ENCODE measurements at regions not wholly inside any gene's neighbourhood (a gene's known extent, or its start where the extent isn't known, plus 50 kb on each side); places are given as distances from the start of the nearest gene placed in this dataset.
"Not testable (repeated sequence)": the region's sequence is repeated elsewhere in the genome, so short reads cannot be mapped to it uniquely, and the experiment has no call there.

DNA sequence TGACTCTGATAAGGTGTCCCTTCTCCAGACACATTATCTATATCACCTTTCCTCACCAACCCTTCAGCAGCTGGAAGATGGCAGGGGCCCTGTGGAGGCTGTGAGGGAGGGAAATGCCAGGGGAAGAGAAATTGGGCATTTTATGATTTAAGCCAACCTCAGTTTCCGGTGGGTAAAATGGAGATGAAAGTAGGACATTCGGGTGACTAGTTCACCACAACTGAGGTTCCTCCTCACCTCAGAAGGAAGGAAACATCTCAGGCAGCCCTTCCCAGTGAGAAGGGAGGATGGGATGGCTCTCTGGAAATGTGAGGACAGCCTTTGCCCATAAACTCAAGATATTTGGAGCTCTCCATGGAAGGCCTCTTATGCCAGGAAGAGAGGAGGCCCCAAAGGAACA is 251.5 kb downstream of the MID1IP1 start:
- no peak for DNase-seq

DNA sequence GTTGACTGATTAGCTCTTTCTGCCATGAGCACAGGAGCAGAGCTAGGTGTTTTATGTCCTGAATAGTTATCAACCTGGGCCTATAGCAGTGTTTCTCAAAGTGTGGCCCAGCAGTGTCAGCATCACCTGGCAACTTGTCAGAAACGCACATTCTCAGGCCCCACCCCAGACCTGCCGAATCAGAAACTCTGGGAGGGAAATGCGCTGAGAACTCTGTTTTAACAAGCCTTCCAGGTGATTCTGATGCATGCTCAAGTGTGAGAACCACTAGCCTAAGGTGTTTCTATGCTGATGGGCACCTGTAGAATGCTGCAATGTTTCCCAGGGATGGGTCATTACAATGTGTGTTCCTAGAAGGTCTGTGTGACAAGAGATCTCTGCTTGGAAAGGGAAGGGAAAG is 257.5 kb downstream of the MID1IP1 start:
- no peak for DNase-seq

DNA sequence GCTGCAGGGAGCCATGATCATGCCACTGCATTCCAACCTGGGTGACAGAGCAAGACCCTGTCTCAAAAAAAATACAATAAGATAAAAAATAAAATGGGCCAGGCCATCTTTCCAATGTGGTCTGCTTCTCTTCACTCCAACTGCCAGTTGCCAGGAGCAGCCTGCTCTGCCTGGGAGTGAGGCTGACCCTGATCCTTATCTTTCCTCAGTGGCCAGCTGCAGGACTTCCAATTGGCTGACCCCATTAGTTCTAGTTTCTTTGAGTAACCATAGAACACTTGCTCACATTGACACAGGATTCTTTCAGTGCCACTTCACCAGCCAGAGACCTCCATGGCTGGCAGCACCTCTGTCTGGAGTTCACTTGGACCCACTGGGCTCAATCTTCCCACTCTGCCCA is 258.6 kb downstream of the MID1IP1 start:
- DNase-seq = no peak

DNA sequence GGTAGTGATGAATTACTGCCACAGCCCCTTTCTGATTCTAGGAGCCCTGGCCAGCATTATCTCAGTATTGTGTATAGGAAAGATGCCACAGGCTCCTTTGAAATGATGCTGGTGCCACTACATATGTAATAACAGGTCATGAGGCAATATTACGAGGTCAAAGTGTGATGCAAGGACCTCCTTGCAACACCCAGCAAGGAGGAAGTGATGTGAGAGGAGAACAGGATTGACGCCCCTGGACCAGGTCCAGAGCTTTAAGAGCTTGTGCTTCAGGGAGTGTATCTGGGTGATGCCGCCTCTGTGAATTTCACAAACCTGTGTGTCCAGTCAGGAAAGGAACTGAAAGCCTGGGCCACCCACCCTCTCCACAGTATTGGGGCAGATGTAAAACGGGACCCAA is 261.8 kb downstream of the MID1IP1 start:
- DNase-seq = peak in 1 of 3 experiments; percentile 24

DNA sequence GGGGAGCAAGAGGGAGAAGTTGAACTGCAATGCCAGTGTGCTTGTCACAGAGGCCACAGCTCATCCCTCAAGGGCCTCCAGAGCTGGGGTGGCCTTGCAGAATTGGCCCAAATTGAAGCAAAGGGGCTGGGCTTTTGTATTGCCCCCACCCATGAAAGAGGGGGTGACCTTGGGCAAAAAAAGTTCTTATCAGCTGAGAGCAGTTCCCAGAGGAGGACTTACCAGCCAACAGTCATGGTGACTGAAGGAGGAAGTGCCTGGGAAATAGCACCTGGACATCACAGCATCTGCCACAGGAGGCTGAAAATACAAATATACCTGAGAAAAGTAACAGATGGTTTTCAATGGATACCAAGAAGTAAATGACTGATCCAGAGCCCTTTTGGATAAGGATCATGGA is 262.4 kb downstream of the MID1IP1 start:
- DNase-seq = no peak

DNA sequence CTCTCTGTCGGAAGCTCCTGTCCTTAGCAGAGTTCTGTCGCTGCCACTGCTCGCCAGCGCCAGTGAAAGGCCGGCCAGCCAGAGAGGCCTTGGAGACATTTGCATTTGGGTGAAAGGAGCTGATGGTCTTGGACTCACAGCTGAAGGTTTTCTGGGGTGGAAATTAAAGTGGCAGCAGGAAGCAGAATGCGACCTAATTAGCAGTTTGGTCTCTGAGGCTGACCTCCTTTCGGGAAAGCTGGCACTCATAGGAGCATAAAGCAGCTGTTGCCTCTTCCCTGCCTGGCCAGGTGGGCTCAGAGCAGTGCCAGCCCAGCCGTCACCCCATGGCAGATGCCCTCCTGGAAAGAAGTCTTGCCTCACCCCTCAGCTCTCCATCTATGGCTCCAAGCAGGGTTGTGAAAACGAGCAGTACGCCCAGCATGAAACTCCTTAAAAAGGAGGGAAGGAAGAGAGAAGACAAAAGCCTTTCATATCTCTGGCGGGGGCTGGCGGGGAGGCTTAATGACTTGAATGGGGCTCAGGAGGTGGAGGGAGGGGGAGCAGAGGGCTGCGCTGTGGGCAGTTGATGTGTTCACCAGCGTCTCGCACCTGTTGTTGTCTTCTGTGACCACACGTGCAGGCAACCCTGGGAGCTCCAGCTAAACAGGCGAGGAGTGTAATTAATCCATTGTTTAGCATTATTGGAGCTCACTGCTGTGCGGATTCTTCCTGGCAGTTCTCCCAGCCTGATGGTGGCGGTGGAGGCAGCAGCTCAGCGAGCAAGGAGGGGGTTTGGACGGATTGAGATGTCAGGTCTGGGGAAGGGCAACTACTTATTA is 264.0 kb downstream of the MID1IP1 start:
- peak; percentile 22 to 100 (median 96) for DNase-seq

DNA sequence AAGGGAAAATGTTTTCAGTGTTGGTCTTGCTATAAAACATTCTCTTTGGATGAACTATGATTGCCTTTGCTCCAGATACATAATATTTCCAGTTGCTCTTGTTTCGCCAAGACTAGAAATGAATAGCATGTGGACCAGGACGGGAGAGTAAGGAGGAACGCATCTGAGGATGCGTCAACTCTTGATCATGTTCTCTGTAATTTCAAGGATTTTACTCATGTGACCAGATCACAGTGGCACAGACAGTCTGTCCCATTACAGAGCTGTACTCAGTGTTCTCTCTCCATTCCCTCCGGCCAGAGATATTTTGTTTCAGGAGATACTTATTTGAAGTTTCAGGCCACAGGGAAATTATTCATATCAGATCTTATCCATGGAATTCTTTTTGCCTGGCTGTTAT is 266.6 kb downstream of the MID1IP1 start:
- no peak for DNase-seq

DNA sequence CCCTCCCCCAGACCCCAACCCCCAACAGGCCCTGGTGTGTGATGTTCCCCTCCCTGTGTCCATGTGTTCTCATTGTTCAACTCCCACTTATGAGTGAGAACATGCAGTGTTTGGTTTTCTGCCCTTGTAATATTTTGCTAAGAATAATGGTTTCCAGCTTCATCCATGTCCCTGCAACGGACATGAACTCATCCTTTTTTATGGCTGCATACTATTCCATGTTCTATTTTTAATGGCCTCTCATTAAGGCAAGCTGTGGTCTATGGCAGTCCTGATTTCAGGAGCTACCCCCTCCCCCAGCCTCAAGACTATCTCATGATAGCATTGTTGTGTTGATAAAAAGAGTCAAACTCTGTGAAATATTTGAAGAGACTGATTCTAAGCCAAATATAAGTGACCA is 267.4 kb downstream of the MID1IP1 start:
- DNase-seq = not testable (repeated sequence)

DNA sequence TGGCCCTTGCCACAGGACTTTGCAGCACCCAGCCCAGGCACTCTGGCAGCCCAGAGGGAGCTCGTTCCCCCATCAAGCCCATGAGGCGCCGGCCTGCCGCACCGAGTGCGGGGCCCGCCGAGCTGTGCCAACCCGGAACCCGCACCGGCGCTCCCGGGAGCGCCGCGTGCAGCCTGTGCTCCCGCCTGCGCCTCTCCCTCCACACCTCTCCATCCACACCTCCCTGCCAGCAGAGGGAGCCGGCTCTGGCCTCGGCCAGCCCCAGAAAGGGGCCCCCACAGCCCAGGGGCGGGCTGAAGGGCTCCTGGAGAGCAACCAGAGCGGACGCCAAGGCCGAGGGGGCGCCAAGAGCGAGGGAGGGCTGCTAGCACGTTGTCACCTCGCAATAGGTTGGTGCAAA is 268.8 kb downstream of the MID1IP1 start:
- DNase-seq = no peak

DNA sequence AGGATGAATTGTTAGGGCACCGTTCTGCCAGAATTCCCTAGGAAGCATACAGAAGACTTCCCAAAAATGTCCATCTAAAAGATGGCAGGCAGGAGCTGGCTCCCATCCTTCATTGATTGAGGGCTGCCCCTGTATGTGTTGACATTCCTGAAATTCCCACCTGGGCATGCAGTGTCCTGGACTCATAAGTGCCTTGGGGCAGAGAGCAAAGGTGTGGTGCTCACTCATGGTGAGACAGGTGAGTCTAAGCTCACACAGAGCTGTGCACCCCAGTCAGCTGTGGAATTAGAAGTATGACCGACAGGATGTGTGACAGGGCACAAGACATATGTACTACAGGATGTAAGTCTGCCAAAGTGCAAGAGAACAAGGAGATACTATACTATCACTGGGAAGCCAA is 271.9 kb downstream of the MID1IP1 start:
- DNase-seq = no peak

DNA sequence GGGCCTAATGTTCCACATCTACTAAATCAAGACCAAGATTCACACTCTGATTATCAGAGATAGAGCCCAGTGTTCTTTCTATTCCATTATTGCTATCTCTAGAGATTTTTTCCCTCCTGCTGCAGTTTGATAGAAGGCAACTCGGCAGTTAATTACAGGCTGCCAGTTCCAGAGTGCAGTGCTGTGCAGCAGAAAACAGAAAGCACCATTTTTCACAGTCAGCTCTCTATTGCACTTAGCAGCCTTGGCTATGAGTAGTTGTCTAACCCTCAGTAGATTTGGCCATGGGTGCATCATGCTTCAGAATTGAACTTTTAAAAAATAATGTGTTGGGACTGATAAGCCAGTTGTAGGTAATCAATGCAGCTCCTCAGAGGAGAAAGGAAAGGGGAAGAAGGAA is 295.3 kb downstream of the MID1IP1 start:
- DNase-seq = peak in 2 of 3 experiments; percentile 52 to 76

DNA sequence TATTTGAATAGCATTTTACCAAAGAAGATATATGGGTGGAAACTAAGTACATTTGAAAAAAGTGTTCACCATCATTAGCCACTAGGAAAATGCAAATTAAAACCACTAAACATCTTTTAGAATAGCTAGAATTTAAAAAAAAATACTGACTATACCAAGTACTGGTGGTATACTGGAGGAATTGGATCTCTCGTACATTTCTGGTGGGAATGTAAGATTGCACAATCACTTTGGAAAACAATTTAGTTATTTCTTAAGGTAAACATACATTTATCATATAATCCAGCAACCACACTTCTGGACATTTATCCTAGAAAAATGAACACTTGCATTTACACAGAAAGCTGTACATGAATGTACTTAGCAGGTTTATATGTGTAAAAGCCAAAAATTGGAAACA is 303.5 kb downstream of the MID1IP1 start:
- DNase-seq = no peak

DNA sequence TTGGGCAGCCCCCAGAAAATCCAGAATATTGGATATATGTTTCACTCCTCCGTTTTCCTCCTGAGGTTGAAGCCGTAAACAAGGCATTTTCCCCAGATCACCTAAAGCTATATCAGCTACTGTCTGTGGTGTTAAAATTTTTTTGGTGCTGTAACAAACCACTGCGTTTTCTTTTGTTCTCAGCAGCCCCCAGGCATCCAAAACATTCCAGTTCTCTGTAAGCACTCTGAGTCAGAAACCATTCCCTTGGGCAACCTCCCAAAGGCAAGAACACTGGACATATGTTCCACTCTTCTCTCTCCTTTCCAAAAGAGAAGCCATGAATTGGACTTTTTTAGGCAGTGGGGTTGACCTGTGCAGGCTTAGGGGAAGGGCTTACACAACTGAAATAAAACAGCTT is 310.9 kb downstream of the MID1IP1 start:
- no peak for DNase-seq

DNA sequence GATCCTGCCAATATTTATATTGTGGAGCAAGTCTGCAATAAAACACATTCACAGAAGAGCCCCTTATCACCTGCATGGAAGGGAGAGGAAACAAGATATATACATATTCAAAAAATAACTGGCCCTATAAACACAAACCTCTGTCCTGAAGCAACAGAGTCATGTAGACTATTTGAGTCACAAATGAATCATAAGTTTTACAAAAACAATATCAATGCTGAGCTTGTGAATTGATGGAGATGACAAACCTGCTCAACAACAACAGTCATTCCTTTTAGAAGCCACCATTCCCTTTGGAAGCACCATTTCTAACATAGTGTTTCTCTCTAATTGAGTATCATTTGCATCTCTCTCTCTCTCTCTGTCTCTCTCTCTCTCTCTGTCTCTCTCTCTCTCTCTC is 313.9 kb downstream of the MID1IP1 start:
- DNase-seq = no peak

DNA sequence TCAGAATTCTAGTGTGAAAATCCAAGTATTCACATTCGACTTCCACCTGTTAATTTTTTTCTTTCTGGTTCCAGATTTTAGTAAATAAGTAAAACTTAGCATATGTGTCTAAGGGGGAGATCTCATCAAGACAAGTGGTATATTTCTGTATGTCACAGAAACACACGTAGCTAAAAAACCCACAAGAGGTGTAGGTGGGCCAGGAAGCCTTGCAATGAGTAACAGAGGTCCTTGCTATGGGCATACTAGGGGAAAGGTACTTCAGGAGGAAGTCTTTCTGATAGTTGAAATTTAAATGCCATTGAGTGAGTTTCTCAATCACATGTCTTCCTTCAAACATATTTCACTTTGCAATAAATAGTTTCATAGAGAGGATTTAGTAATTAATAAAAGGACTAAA is 315.8 kb downstream of the MID1IP1 start:
- no peak for DNase-seq

DNA sequence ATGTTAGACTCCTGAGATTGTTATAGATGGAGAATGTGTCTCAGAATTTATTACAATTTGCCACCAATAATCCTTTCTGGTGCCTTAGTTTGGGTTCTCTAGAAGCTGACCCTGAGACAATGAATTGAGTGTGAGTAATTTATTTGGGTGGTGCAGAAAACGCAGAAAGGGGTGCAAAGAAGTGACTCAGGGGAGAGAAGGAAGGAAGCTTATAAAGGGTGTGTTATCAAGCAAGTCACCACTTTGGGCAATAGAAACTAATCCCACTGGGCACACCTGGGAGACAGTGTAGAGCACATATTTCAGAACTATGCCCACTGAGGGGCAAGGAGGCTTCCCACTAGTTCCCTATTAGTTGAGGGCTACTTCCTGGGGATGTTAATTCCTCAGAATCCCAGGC is 320.6 kb downstream of the MID1IP1 start:
- no peak for DNase-seq

DNA sequence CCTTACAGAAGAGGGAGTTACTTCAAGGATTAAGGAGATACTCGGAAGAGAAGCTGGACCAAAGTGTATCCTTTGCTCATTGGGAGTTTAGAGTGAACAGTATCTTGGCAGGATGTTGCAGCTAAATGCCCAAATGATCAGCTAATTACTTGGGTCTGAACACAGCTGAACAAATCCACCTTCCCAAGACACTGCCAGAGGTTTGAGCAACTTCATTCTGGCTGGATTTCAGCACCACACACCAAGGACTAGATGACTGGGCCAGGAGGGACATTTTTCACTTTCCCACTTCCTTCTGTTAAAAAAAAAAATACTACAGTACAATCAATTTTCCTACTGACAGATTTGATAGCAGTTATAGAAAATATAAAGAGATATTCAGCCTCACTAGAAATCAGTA is 324.6 kb downstream of the MID1IP1 start:
- DNase-seq = peak in 2 of 3 experiments; percentile 48 to 82

DNA sequence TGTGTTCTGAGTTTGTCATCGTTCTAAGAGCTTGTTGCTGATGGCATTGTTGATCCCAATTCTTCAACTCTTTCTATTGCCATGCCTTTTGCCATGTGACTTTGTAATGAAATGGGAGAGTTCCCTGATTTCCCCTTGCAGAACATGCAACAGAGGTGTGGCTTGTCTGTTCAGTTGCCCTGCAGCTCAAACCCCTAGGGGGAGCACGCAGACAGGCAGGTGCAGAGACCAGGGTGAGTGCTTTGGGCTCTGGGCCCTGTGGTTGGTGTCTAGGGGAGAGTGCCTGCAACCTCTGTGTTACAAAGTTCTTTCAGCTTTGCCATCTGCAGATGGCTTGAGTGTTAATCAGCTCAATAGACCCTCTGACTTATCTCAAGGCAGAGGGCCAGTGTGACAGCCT is 332.7 kb downstream of the MID1IP1 start:
- DNase-seq = peak in 1 of 3 experiments; percentile 17

DNA sequence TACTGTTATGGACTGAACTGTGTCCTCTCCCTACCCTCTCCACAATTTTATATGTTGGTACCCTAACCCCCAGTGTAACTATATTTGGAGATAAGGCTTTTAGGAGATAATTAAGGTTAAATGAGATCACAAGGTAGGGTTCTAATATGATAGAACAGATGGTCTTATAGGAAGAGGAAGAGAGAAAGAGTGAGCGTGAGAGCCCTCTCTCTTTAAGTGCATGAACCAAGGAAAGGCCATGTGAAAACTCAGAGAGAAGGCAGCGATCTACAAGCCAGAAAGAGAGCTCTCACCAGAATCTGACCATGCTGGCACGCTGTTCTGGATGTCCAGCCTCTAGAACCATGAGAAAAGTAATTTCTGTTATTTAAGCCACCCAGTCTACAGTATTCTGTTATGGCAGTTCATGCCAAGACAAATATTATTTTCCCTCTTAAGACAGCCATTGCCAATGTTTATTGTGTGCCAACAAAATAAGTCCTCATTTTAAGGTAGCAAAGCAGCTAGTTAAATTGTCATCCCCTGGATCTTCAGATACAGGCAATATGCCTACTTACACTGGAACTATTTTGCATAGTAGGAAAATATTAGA is 336.2 kb downstream of the MID1IP1 start:
- no peak for DNase-seq

DNA sequence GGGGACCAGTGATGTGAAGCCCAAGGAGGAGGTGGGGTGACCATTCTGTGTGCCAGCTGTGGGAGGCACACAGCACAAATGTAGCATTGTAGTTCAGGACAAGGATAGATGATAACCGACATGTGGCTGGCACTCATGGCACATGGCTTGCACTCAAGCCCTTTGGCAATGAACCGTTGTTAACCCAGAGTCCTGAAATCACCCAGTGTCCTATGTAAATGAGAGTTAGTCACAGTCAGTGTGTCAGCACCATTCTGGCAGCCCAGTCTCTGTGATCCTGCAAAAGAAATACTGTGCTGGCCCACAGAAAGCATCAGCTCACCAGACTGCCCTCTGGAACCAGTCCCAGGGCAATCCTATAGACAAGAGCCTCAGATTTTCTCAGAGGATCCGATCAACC is 339.3 kb downstream of the MID1IP1 start:
- DNase-seq = no peak

DNA sequence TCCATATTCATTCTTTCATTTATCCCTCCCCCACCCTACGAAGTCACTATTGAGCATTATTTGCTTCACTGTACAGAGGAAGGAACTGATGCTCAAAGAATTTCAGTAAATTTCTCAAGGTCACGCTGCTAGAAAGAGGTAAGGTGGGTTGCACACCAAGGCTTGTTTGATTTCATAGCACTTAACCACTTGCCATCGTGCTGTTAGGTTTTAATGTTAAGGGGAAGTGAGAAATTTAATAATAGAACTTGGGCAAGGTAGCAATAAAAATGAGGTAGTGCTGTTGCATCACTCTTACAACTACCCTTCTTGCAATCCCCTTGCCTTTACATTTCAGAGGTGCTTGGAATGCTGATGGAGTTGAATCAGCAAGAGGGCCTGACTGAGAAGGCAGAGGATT is 343.1 kb downstream of the MID1IP1 start:
- no peak for DNase-seq

DNA sequence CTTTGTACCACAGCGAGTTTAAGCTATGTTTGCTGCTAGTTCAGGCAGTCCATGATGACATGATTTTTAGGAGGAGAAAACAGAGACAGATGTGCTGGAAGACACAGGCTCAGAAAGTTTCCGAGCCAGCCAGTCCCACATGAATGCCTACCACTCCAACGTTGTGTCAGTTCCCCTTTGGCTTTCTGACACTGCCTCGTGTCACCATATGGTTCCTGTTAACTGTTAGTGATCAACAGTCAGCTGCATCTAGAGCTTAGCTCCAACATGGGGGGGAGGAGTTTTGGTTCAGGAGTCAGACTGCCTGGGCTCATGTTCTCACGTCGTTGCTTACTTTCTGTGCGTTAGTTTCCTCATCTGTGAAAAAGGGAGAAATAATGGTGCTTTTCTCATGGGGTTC is 343.7 kb downstream of the MID1IP1 start:
- DNase-seq = no peak

DNA sequence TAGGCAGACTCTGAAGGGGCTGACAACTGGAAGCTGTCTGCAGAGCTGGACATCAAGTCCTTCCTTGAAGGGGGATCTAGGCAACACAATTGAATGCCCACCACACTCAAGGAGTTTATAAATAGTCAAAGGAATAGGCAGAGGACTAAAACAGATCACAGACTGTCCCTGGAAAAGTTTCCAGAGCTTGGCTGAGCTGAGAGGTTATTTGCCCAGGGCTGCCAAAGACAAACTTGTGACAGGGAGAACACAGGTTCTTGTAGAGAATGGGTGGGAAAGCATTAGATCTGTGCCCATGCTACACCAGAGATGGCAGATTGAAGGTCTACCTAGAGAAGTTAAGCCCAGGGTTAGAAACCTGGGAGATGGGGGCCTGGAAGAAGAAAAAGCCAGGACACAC is 344.6 kb downstream of the MID1IP1 start:
- DNase-seq = no peak

DNA sequence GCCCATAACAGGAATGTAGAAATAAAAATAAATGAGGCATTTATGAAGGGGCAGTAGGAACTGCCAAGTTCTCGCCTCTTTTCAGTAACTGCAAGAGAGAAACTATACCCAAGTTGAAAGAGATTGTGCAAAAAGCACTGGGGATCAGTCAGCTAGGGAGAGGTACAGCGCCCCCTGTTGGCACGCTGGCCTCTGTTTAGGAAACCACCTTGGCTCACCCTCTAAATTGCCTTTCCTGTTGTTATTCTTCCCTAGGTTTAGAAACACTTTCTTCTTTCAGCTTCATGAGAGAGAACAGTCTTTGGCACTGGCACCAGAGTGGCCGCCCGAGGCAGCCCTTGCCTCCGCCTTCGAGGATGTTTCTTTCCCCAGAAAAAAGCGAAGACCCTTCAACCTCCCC is 348.5 kb downstream of the MID1IP1 start:
- DNase-seq = peak in 1 of 3 experiments; percentile 0

DNA sequence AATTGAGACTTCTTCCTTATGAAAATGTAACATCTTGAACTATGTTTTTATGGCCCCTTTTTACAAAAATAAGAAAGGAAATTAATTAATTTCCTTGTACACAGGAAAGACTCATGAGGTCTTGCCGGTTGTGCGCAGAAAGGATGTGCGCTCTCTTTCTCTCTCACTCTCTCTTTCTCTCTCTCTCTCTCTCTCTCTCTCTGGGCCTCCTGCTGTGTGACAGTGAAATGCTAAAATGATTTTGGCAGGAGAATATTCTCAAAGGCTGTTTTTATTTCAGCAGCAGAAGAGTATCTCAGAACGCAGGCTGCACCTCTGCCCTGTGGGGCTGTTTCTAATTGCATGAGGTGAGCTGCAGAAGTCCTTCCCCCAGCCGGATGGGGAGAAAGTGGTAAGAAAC is 349.0 kb downstream of the MID1IP1 start:
- no peak for DNase-seq

Data from NCI-H1417 (cell line).